ENCODE measurements at regions not wholly inside any gene's neighbourhood (a gene's known extent, or its start where the extent isn't known, plus 50 kb on each side); places are given as distances from the start of the nearest gene placed in this dataset.
"Not testable (repeated sequence)": the region's sequence is repeated elsewhere in the genome, so short reads cannot be mapped to it uniquely, and the experiment has no call there.

DNA sequence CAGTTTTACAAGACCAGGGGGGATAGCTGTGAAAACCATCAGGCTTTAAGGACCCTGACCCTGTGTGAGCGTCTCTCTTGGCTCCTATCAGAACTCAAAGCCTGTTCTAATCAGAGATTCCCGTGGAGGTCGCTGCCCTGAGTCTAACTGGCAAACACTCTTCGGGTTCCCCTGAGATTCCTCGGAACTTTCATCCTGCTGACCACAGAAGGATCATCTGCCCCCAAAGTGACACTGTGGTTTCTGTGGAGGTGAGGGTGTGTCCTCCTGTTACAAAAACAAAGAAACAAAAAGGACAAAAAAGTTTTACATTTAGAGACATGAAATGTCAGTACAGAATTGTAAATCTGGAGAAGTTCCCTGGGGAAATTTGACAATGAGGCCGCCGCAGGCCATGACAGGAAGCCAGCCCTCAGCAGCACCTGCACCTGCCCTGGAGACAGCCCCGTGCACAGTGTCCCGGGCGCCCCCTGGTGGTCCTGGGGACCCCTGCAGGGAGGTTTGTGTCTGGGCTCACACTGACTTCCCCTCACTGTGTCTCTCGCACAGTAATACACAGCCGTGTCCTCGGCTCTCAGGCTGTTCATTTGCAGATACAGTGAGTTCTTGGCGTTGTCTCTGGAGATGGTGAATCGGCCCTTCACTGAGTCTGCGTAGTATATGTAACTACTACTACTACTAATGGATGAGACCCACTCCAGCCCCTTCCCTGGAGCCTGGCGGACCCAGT, 708.3 kb downstream of the TMEM121 start:
- peak; percentile 48 for ATAC-seq
- not testable (repeated sequence) for DNase-seq (ENCODE audit: low spot score)

GRCh38 chr14:106235356-106236159, 709.2 kb downstream of the TMEM121 start:
- DNase-seq (ENCODE audit: low spot score) = no peak

GRCh38 chr14:106248321-106249192, 722.2 kb downstream of the TMEM121 start:
- ATAC-seq (no peak), DNase-seq (ENCODE audit: low spot score) (no peak)

More at GRCh38 chr14:106235356-106236159, 709.2 kb downstream of the TMEM121 start:
- no peak for ATAC-seq

DNA sequence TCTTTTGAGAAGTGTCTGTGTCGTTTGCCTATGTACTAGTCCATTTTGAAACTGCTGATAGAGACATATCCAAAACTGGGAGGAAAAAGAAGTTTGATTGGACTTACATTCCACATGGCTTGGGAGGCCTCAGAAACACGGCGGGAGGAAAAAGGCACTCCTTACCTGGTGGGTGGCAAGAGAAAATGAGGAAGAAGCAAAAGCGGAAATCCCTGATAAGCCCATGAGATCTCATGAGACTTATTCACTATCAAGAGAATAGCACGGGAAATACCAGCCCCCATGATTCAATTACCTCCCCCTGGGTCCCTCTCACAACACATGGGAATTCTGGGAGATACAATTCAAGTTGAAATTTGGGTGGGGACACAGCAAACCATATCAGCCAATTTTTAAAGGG, 727.6 kb downstream of the TMEM121 start:
- not testable (repeated sequence) for ATAC-seq; DNase-seq (ENCODE audit: low spot score)

DNA sequence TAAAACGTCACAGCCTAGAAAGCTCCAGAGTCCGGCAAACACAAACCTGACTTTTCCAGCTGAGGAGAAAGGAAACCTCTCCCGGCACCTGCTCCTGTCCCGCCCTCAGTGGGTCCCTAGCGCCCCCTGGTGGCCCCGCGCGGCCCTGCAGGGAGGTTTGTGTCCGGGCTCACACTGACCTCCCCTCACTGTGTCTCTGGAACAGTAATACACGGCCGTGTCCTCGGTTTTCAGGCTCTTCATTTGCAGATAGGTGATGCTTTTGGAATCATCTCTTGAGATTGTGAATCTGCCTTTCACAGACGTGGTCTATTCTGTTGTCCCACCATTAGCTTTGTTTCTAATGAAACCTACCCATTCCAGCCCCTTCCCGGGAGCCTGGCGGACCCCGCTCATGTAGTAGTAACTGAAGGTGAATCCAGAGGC, 731.2 kb downstream of the TMEM121 start:
- peak; percentile 65 for ATAC-seq
- peak; percentile 58 for DNase-seq (ENCODE audit: low spot score)

DNA sequence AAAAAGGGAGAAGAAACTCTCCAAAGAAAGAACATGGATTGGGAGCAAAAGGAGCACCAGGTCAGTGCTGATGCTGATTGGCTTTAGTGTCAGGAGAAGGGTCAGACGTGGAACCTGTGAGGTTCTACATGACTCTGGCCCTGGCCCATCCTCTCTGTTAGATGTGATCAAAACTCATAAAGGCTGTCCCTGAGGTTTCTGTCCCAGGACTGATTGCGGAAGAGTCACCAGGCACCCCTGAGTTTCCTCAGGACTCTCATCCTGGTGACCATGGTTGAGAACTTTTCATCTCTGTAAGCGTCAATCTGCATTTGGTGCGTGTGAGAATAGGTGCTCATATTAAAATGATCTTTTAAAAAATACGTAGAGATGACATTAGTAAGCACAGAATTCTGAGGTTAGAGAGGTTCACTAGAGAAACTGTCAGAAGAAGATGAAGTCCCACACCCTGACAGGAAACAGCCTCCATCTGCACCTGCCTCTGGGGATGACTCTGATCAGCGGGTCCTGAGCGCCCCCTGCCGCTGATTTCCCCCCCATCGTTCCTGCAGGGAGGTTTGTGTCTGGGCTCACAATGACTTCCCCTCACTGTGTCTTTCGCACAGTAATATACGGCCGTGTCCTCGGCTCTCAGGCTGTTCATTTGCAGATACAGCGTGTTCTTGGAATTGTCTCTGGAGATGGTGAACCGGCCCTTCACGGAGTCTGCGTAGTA, 741.8 kb downstream of the TMEM121 start:
- no peak for DNase-seq (ENCODE audit: low spot score)

GRCh38 chr14:106269029-106269428, 742.6 kb downstream of the TMEM121 start:
- DNase-seq (ENCODE audit: low spot score) (no peak), ATAC-seq (no peak)

More for the DNA sequence above, 741.8 kb downstream of the TMEM121 start:
- no peak for ATAC-seq

- DNase-seq (ENCODE audit: low spot score) (no peak), ATAC-seq (no peak)
Observed at GRCh38 chr14:106269451-106270204, 743.2 kb downstream of the TMEM121 start.

GRCh38 chr14:106270476-106271121, 744.2 kb downstream of the TMEM121 start:
- not testable (repeated sequence) for DNase-seq (ENCODE audit: low spot score); ATAC-seq

- DNase-seq (ENCODE audit: low spot score) (no peak), ATAC-seq (no peak)
Observed at GRCh38 chr14:106276326-106277267, 750.2 kb downstream of the TMEM121 start.

DNA sequence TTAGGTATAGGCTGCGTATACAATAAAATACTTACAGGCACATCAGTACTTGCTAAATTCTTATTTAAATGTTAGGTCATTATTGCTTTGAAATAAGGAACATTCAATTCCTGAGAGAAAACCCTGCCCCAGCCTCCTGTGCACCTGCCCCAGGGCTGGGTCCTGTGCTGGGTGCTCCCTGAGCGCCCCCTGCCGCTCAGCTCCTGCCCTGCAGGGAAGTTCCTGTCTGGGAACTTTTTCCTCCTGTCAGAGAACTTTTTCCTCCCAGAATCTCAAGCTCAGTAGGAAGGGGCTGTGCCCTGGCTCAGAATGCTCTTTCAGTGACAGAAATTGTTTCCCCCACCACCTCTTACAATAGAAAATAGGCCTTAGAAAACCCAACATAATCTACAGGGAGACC, 751.1 kb downstream of the TMEM121 start:
- ATAC-seq = peak; percentile 56
- DNase-seq (ENCODE audit: low spot score) = no peak

- ATAC-seq = no peak
- no peak for DNase-seq (ENCODE audit: low spot score)
Observed at GRCh38 chr14:106280876-106281275, 754.5 kb downstream of the TMEM121 start.

GRCh38 chr14:106286697-106287290, 760.4 kb downstream of the TMEM121 start:
- DNase-seq (ENCODE audit: low spot score) = no peak

GRCh38 chr14:106287506-106287905, 761.1 kb downstream of the TMEM121 start:
- DNase-seq (ENCODE audit: low spot score) = no peak

More at GRCh38 chr14:106286697-106287290, 760.4 kb downstream of the TMEM121 start:
- no peak for ATAC-seq

DNA sequence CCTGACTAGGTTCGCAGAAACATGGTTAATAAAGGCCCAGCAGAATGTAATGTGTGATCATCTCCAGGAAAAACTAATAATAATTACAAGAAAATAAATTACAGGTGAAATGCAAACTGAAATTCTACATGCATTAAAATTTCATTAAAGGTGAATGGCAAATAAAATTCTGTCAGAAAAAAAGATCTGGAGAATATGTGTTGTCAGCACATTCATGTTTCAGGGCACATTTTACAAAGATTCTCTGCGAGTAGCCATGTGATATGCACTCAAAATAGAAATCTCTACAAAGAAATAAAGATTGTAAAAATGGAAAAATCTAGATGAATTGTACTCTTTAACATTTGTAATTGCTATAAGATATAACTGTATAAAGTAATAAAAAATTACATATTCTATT, 765.2 kb downstream of the TMEM121 start:
- DNase-seq (ENCODE audit: low spot score) = no peak
- ATAC-seq = no peak

More at GRCh38 chr14:106287506-106287905, 761.1 kb downstream of the TMEM121 start:
- ATAC-seq = no peak

- no peak for ATAC-seq
- no peak for DNase-seq (ENCODE audit: low spot score)
Observed at GRCh38 chr14:106294324-106294723, 767.9 kb downstream of the TMEM121 start.

DNA sequence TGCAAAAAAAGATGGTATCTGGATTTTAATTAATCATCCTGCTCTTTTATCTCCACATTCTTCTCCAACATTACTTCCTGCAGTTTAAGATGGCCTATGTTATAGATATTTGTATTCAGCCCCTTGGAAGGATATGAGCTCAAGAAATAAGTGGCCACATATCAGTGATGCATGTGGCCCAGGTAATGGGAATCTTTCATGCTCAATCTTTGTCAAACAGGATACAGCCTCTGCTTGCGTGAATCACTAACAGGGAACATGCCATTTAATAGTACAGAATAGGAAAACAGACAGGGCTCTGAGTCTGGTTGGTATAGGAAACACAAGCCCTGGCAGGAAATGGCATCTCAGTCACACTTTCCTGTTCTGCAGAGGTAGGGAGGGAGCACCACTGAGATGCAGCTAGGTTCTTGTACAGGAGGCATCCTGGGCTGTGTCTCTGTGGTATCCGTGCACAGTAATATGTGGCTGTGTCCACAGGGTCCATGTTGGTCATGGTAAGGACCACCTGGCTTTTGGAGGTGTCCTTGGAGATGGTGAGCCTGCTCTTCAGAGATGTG, 774.6 kb downstream of the TMEM121 start:
- DNase-seq (ENCODE audit: low spot score); ATAC-seq: not testable (repeated sequence)

Measured in left lobe of liver (tissue), 2 donors.